Hepatocyte (in vitro differentiated cells): ENCODE measurements at regions not wholly inside any gene's neighbourhood (a gene's known extent, or its start where the extent isn't known, plus 50 kb on each side); places are given as distances from the start of the nearest gene placed in this dataset.

ENCODE experiments used
- DNase-seq: peaks from one replicate; pipeline ENCODE4 v3.0.0-alpha.2; 2016; ENCODE audit warnings: low spot score
- H2AFZ ChIP-seq: fragments of 200-600 bp; sonication (generic); 2 replicates; pipeline ENCODE4 v1.6.0; 2016; ENCODE audit warnings: antibody characterized with exemption, mild to moderate bottlenecking
- H3K27ac ChIP-seq: fragments of 200-600 bp; sonication (generic); 2 replicates; pipeline ENCODE4 v1.5.1; 2016; ENCODE audit warnings: mild to moderate bottlenecking
- H3K27me3 ChIP-seq: fragments of 200-600 bp; sonication (generic); 2 replicates; pipeline ENCODE4 v1.6.1; 2016
- H3K36me3 ChIP-seq: fragments of 200-600 bp; sonication (generic); replicated peaks from 2 replicates; pipeline ENCODE4 v1.5.1; 2016; ENCODE audit warnings: low read depth; ENCODE audit not compliant: insufficient read depth
- H3K4me1 ChIP-seq: fragments of 200-600 bp; sonication (generic); 2 replicates; pipeline ENCODE4 v1.5.1; 2016; ENCODE audit warnings: mild to moderate bottlenecking, moderate library complexity; ENCODE audit not compliant: insufficient read depth
- H3K4me2 ChIP-seq: fragments of 200-600 bp; sonication (generic); 2 replicates; pipeline ENCODE4 v1.6.0; 2016
- H3K4me3 ChIP-seq: fragments of 200-600 bp; sonication (generic); 2 replicates; pipeline ENCODE4 v1.5.1; 2016; ENCODE audit warnings: mild to moderate bottlenecking
- H3K79me2 ChIP-seq: fragments of 200-600 bp; sonication (generic); 2 replicates; pipeline ENCODE4 v1.6.0; 2017; ENCODE audit warnings: mild to moderate bottlenecking
- H3K9me2 ChIP-seq: fragments of 200-600 bp; sonication (generic); replicated peaks from 2 replicates; pipeline ENCODE4 v1.6.0; 2017; ENCODE audit warnings: mild to moderate bottlenecking; ENCODE audit not compliant: insufficient read depth
- H3K9me3 ChIP-seq: fragments of 200-600 bp; sonication (generic); 2 replicates; pipeline ENCODE4 v1.5.1; 2016; ENCODE audit warnings: low read depth, mild to moderate bottlenecking
- H4K20me1 ChIP-seq: fragments of 200-600 bp; sonication (generic); 2 replicates; pipeline ENCODE4 v1.6.0; 2016; ENCODE audit warnings: mild to moderate bottlenecking; ENCODE audit not compliant: insufficient read depth, poor library complexity, severe bottlenecking
- EZH2 ChIP-seq: fragments of 200-600 bp; sonication (generic); IDR thresholded peaks from 2 replicates; pipeline ENCODE4 v1.6.1; 2016; ENCODE audit warnings: antibody characterized with exemption, mild to moderate bottlenecking, borderline replicate concordance
- EZH2phosphoT487 ChIP-seq: fragments of 200-600 bp; sonication (generic); IDR thresholded peaks from one replicate; pipeline ENCODE4 v1.6.1; 2018; ENCODE audit warnings: antibody characterized with exemption, mild to moderate bottlenecking, low read depth, moderate library complexity; ENCODE audit not compliant: unreplicated experiment, severe bottlenecking
- WGBS: methylation state at CpG from one replicate; pipeline ENCODE4 v1.1.6; 2016; ENCODE audit warnings: low lambda C conversion rate; ENCODE audit errors: missing lambda C conversion rate; 5-methylcytosine and 5-hydroxymethylcytosine counted together
- TF ChIP-seq, protein P1 (sequence below): fragments of 200-600 bp; sonication (generic); IDR thresholded peaks from 2 replicates; pipeline ENCODE4 v1.5.1; 2016; ENCODE audit warnings: antibody characterized with exemption, mild to moderate bottlenecking; ENCODE audit not compliant: poor library complexity

DNA sequence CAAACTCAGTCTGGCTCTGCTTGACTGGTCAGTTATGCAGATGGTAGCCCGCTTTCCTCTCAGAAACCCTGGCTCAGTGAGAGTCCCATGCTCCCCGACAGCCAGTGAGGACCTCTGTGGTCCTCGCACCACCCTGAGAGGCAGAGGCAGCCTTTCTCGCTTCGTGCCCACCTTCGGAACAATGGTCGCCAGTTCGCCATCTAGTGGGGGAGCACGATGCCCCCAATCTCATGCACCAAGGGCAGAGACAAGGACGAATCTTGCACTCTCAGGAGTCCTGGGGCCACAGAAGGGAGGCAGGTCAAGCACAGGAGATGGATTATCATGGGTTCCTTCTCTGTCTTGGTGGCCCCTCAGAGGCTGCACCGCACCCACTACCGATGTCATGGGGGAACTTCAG is 75.2 kb downstream of the RHCG start:
- Histone ChIP-seq H3K79me2 (no peaks in the 10 kb centered on the region), H3K4me2 (no peak overlapping the region), H3K9me3 (no peaks in the 10 kb centered on the region), H4K20me1 (no peaks in the 10 kb centered on the region), H3K27ac (no peak overlapping the region), H3K4me1 (no peaks in the 10 kb centered on the region), H3K4me3 (no peak overlapping the region), H3K36me3 (no peaks in the 10 kb centered on the region), H3K27me3 (peaks cover 81% of the 10 kb centered on the region), H2AFZ (no peak overlapping the region), H3K9me2 (no peaks in the 10 kb centered on the region)
- 40% methylated on average over 12 of the region's 12 CpGs for WGBS
- DNase-seq = no peak
- TF ChIP-seq, protein P1, sequence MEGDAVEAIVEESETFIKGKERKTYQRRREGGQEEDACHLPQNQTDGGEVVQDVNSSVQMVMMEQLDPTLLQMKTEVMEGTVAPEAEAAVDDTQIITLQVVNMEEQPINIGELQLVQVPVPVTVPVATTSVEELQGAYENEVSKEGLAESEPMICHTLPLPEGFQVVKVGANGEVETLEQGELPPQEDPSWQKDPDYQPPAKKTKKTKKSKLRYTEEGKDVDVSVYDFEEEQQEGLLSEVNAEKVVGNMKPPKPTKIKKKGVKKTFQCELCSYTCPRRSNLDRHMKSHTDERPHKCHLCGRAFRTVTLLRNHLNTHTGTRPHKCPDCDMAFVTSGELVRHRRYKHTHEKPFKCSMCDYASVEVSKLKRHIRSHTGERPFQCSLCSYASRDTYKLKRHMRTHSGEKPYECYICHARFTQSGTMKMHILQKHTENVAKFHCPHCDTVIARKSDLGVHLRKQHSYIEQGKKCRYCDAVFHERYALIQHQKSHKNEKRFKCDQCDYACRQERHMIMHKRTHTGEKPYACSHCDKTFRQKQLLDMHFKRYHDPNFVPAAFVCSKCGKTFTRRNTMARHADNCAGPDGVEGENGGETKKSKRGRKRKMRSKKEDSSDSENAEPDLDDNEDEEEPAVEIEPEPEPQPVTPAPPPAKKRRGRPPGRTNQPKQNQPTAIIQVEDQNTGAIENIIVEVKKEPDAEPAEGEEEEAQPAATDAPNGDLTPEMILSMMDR = no peak
- no peak for TF ChIP-seq EZH2phosphoT487
- TF ChIP-seq EZH2 = no peak

DNA sequence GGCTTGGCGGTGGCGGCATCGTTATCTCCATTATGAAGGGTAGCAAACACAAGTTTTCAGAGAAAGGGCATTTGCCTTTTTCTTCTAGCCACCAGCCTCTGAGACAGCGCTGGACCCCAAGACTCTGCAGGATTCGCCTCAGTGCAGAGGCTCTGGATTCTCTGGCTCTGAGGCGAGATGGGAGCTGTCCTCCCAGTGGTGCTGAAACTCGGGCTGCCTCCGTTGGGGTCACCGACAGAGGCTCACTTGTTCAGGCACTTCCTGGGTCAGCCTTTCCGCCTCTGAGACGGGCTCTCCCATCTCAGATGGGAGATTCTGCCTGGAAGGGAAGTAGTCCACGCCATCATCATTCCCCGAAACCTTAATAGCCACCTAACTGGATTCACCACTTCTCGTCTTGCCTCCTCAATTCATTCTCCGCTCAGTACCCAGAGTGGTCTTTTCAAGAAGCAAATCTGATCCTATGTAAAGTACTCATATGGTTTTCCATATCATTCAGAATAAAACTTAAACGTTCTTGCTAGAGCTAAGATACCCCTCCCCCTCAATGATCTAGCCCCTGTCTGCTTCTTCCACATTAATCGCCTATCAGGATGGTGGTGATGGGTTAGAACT is 76.9 kb downstream of the RHCG start:
- Histone ChIP-seq H3K9me3 (no peaks in the 10 kb centered on the region), H3K4me2 (no peak overlapping the region), H3K36me3 (no peaks in the 10 kb centered on the region), H3K4me3 (no peak overlapping the region), H3K9me2 (no peaks in the 10 kb centered on the region), H2AFZ (no peak overlapping the region), H3K27ac (no peak overlapping the region), H4K20me1 (no peaks in the 10 kb centered on the region), H3K4me1 (no peaks in the 10 kb centered on the region), H3K79me2 (no peaks in the 10 kb centered on the region), H3K27me3 (peaks cover 92% of the 10 kb centered on the region)
- peak; percentile 80 for DNase-seq
- 18% methylated on average over 17 of the region's 17 CpGs for WGBS
- no peak for TF ChIP-seq EZH2
- TF ChIP-seq EZH2phosphoT487 = no peak
- TF ChIP-seq, protein P1 = no peak

DNA sequence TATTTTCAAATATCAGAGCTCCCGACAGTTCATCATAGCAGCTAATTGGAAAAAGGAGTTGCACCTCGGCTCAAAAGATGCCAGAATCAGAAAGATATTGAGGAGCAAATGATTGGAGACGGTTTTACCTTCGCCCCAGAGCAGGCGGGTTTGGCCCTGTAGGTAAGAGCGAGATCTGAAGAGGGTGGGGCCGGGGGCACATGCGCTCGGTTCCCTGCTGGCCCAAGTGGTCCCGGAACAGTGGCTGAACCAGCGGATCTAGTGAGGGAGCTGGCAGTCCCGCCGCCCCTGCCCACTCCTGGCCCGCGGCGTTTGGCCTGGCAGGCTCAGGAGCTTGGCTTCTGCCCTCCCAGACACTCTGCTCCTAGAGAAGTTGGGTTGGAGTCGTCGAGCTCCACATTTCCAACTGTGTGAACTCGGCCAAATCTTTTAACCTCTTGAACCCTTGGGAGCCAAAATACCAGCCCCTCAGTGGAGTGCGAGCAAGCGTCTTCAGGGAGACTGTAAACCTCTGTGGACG is 79.1 kb downstream of the RHCG start:
- Histone ChIP-seq H3K9me2 (no peaks in the 10 kb centered on the region), H3K4me2 (no peak overlapping the region), H3K36me3 (no peaks in the 10 kb centered on the region), H3K79me2 (no peaks in the 10 kb centered on the region), H3K9me3 (no peaks in the 10 kb centered on the region), H4K20me1 (no peaks in the 10 kb centered on the region), H2AFZ (no peak overlapping the region), H3K4me3 (no peak overlapping the region), H3K27ac (no peak overlapping the region), H3K4me1 (no peaks in the 10 kb centered on the region), H3K27me3 (peaks cover 96% of the 10 kb centered on the region)
- 79% methylated on average over 22 of the region's 22 CpGs for WGBS
- TF ChIP-seq EZH2 = no peak
- TF ChIP-seq, protein P1 = no peak
- TF ChIP-seq EZH2phosphoT487 = no peak
- DNase-seq = no peak
